ENCODE measurements at regions not wholly inside any gene's neighbourhood (a gene's known extent, or its start where the extent isn't known, plus 50 kb on each side); places are given as distances from the start of the nearest gene placed in this dataset.

GRCh38 chr7:68868978-68869377 is 729.3 kb upstream of the AUTS2 start:
- TF ChIP-seq CTCF (IDR thresholded peaks at IDR 0.05; ENCODE audit: insufficient read depth, low read depth, low read length) (no peak), EZH2 (IDR thresholded peaks at IDR 0.05; ENCODE audit: insufficient read depth, low read length) (no peak)

All from astrocyte (in vitro differentiated cells and primary cell).